ENCODE measurements at regions not wholly inside any gene's neighbourhood (a gene's known extent, or its start where the extent isn't known, plus 50 kb on each side); places are given as distances from the start of the nearest gene placed in this dataset.

DNA sequence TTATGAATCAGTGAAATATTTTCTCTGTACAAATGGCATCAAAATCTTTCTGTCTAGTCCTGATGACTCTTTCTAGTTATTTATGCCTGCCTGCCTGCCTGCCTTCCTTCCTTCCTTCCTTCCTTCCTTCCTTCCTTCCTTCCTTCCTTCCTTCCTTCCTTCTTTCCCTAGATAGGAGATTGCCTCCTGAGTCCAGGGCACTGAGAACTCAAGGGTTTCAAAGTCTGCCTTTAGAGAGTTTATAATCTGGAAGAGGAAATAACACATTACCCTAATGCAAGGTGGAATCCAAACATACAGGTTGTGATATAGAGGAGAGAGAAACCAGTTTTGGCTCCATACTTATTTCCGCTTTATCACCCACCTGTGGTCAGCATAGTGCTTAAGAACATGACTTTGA is 98.1 kb upstream of the SERPINE2 start (continued):
- TF ChIP-seq, protein P1, sequence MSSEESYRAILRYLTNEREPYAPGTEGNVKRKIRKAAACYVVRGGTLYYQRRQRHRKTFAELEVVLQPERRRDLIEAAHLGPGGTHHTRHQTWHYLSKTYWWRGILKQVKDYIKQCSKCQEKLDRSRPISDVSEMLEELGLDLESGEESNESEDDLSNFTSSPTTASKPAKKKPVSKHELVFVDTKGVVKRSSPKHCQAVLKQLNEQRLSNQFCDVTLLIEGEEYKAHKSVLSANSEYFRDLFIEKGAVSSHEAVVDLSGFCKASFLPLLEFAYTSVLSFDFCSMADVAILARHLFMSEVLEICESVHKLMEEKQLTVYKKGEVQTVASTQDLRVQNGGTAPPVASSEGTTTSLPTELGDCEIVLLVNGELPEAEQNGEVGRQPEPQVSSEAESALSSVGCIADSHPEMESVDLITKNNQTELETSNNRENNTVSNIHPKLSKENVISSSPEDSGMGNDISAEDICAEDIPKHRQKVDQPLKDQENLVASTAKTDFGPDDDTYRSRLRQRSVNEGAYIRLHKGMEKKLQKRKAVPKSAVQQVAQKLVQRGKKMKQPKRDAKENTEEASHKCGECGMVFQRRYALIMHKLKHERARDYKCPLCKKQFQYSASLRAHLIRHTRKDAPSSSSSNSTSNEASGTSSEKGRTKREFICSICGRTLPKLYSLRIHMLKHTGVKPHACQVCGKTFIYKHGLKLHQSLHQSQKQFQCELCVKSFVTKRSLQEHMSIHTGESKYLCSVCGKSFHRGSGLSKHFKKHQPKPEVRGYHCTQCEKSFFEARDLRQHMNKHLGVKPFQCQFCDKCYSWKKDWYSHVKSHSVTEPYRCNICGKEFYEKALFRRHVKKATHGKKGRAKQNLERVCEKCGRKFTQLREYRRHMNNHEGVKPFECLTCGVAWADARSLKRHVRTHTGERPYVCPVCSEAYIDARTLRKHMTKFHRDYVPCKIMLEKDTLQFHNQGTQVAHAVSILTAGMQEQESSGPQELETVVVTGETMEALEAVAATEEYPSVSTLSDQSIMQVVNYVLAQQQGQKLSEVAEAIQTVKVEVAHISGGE (CRISPR knock-in tag; IDR thresholded peaks at IDR 0.05): no peak
- TF ChIP-seq SREBF2 (IDR thresholded peaks at IDR 0.05; ENCODE audit: low read length): no peak
- no peak for TF ChIP-seq ZNF622 (IDR thresholded peaks at IDR 0.05)
- TF ChIP-seq HDGF (IDR thresholded peaks at IDR 0.05): no peak
- no peak for TF ChIP-seq SIX5 (IDR thresholded peaks at IDR 0.05; ENCODE audit: low read depth, low read length, severe bottlenecking)
- TF ChIP-seq SMAD1 (IDR thresholded peaks at IDR 0.05; ENCODE audit: low read depth, partially characterized antibody): no peak
- no peak for TF ChIP-seq TCF3 (IDR thresholded peaks at IDR 0.05; ENCODE audit: borderline replicate concordance, insufficient read depth, low read depth, low read length)
- TF ChIP-seq, protein P2, sequence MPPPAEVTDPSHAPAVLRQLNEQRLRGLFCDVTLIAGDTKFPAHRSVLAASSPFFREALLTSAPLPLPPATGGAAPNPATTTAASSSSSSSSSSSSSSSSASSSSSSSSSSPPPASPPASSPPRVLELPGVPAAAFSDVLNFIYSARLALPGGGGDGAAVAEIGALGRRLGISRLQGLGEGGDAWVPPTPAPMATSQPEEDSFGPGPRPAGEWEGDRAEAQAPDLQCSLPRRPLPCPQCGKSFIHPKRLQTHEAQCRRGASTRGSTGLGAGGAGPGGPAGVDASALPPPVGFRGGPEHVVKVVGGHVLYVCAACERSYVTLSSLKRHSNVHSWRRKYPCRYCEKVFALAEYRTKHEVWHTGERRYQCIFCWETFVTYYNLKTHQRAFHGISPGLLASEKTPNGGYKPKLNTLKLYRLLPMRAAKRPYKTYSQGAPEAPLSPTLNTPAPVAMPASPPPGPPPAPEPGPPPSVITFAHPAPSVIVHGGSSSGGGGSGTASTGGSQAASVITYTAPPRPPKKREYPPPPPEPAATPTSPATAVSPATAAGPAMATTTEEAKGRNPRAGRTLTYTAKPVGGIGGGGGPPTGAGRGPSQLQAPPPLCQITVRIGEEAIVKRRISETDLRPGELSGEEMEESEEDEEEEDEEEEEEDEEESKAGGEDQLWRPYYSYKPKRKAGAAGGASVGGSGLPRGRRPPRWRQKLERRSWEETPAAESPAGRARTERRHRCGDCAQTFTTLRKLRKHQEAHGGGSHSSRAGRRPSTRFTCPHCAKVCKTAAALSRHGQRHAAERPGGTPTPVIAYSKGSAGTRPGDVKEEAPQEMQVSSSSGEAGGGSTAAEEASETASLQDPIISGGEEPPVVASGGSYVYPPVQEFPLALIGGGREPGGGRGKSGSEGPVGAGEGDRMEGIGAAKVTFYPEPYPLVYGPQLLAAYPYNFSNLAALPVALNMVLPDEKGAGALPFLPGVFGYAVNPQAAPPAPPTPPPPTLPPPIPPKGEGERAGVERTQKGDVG (CRISPR knock-in tag; IDR thresholded peaks at IDR 0.05): no peak

All from GM12878 (cell line).